ENCODE measurements at regions not wholly inside any gene's neighbourhood (a gene's known extent, or its start where the extent isn't known, plus 50 kb on each side); places are given as distances from the start of the nearest gene placed in this dataset.

- TF ChIP-seq ZFX (IDR thresholded peaks at IDR 0.05; ENCODE audit: borderline replicate concordance): no peak
- no peak for TF ChIP-seq CTCF (IDR thresholded peaks at IDR 0.05)
- H3K27ac ChIP-seq: no peak overlapping the region
Measured at GRCh38 chr2:71788186-71788525, 334.8 kb downstream of the DYSF start.

GRCh38 chr2:71787476-71788185 is 334.3 kb downstream of the DYSF start:
- H3K27ac ChIP-seq: no peak overlapping the region
- TF ChIP-seq ZFX (IDR thresholded peaks at IDR 0.05; ENCODE audit: borderline replicate concordance): no peak
- TF ChIP-seq CTCF (IDR thresholded peaks at IDR 0.05): no peak

GRCh38 chr2:71787108-71787415 is 333.7 kb downstream of the DYSF start:
- TF ChIP-seq ZFX (IDR thresholded peaks at IDR 0.05; ENCODE audit: borderline replicate concordance) (no peak), CTCF (IDR thresholded peaks at IDR 0.05) (no peak)
- H3K27ac ChIP-seq: no peak overlapping the region

GRCh38 chr2:71786291-71787107 is 333.1 kb downstream of the DYSF start:
- no peak overlapping the region for H3K27ac ChIP-seq
- TF ChIP-seq ZFX (IDR thresholded peaks at IDR 0.05; ENCODE audit: borderline replicate concordance): no peak
- TF ChIP-seq CTCF (IDR thresholded peaks at IDR 0.05): no peak

- TF ChIP-seq CTCF (IDR thresholded peaks at IDR 0.05) (no peak), ZFX (IDR thresholded peaks at IDR 0.05; ENCODE audit: borderline replicate concordance) (no peak)
- no peak overlapping the region for H3K27ac ChIP-seq
Measured at GRCh38 chr2:71785516-71785981, 332.2 kb downstream of the DYSF start.

GRCh38 chr2:71784734-71785511 is 331.6 kb downstream of the DYSF start:
- no peak overlapping the region for H3K27ac ChIP-seq
- TF ChIP-seq ZFX (IDR thresholded peaks at IDR 0.05; ENCODE audit: borderline replicate concordance) (no peak), CTCF (IDR thresholded peaks at IDR 0.05) (no peak)
